ENCODE measurements at regions not wholly inside any gene's neighbourhood (a gene's known extent, or its start where the extent isn't known, plus 50 kb on each side); places are given as distances from the start of the nearest gene placed in this dataset.

- TF ChIP-seq CTCF (IDR thresholded peaks at IDR 0.05), result no peak
- TF ChIP-seq POLR2A (IDR thresholded peaks at IDR 0.05), result no peak
Measured at GRCh38 chr2:63778391-63778790, 63.3 kb upstream of the UGP2 start.

Data from Peyer's patch (tissue), 4 donors.